ENCODE measurements at regions not wholly inside any gene's neighbourhood (a gene's known extent, or its start where the extent isn't known, plus 50 kb on each side); places are given as distances from the start of the nearest gene placed in this dataset.

GRCh38 chr18:28875059-28875458, 698.1 kb upstream of the CDH2 start:
- no peak overlapping the region for H2AFZ ChIP-seq (ENCODE audit: insufficient read depth, low read depth, low read length, poor library complexity, severe bottlenecking)
- Mint-ChIP-seq H3K4me3 (no peak overlapping the region), H3K27me3 (no peaks in the 10 kb centered on the region), H3K4me1 (no peaks in the 10 kb centered on the region), H3K27ac (no peak overlapping the region), H3K9me3 (ENCODE audit: insufficient read depth) (peaks cover 2% of the 10 kb centered on the region)
- H3K4me3 ChIP-seq (ENCODE audit: control extremely low read depth in 1 of 5, extremely low read depth in 1 of 5, insufficient read depth in 1 of 5, low read depth in 2 of 5, low read length in 4 of 5) = no peak overlapping the region
- no peaks in the 10 kb centered on the region for H3K27me3 ChIP-seq (replicated peaks in 1 of 4; ENCODE audit: control extremely low read depth in 1 of 4, control insufficient read depth in 3 of 4, insufficient read depth in 4 of 4, low read length in 3 of 4)
- H3K79me2 ChIP-seq (ENCODE audit: control insufficient read depth, insufficient read depth, low read length) = no peaks in the 10 kb centered on the region
- ChIA-PET POLR2A (no interaction called here), CTCF (no interaction called here)
- no peak for DNase-seq
- H3K4me2 ChIP-seq (replicated peaks; ENCODE audit: low read depth, low read length, poor library complexity, severe bottlenecking) = no peak overlapping the region
- ATAC-seq (ENCODE audit: low read depth) = no peak
- TF ChIP-seq CTCF (IDR thresholded peaks at IDR 0.05) (no peak), EZH2 (IDR thresholded peaks at IDR 0.05; ENCODE audit: borderline replicate concordance, insufficient read depth, low read depth, low read length, poor library complexity, severe bottlenecking) (no peak)
- intact Hi-C loops (cut with micrococcal nuclease) = no loop called here
- no CpG with 5 or more reads among the region's 1 CpG for WGBS (ENCODE audit: insufficient coverage)
- H3K9ac ChIP-seq (ENCODE audit: low read length) = no peak overlapping the region
- H3K9me3 ChIP-seq (ENCODE audit: control extremely low read depth in 1 of 3, control insufficient read depth in 2 of 3, insufficient read depth in 1 of 3, low read length in 2 of 3) = no peaks in the 10 kb centered on the region
- no peaks in the 10 kb centered on the region for H3K36me3 ChIP-seq (replicated peaks in 1 of 2; ENCODE audit: control extremely low read depth in 1 of 2, control insufficient read depth in 1 of 2, extremely low read depth in 1 of 2, insufficient read depth in 2 of 2, low read length in 1 of 2)
- no peak overlapping the region for H3K27ac ChIP-seq (ENCODE audit: low read length in 2 of 2)
- H4K20me1 ChIP-seq (ENCODE audit: control insufficient read depth, insufficient read depth, low read length, poor library complexity, severe bottlenecking) = no peaks in the 10 kb centered on the region
- no peaks in the 10 kb centered on the region for H3K4me1 ChIP-seq (ENCODE audit: control insufficient read depth in 2 of 2, insufficient read depth in 2 of 2, low read length in 2 of 2)

- DNase-seq = no peak
- Mint-ChIP-seq H3K4me1 (no peaks in the 10 kb centered on the region), H3K27ac (no peak overlapping the region), H3K27me3 (no peaks in the 10 kb centered on the region), H3K9me3 (ENCODE audit: insufficient read depth) (no peaks in the 10 kb centered on the region), H3K4me3 (no peak overlapping the region)
- H3K27me3 ChIP-seq (replicated peaks in 1 of 4; ENCODE audit: control extremely low read depth in 1 of 4, control insufficient read depth in 3 of 4, insufficient read depth in 4 of 4, low read length in 3 of 4) = no peaks in the 10 kb centered on the region
- no peak overlapping the region for H3K4me2 ChIP-seq (replicated peaks; ENCODE audit: low read depth, low read length, poor library complexity, severe bottlenecking)
- no peak overlapping the region for H3K27ac ChIP-seq (ENCODE audit: low read length in 2 of 2)
- POLR2A ChIA-PET = no interaction called here
- H3K79me2 ChIP-seq (ENCODE audit: control insufficient read depth, insufficient read depth, low read length) = no peaks in the 10 kb centered on the region
- no peak overlapping the region for H2AFZ ChIP-seq (ENCODE audit: insufficient read depth, low read depth, low read length, poor library complexity, severe bottlenecking)
- CTCF ChIA-PET = no interaction called here
- no peaks in the 10 kb centered on the region for H4K20me1 ChIP-seq (ENCODE audit: control insufficient read depth, insufficient read depth, low read length, poor library complexity, severe bottlenecking)
- ATAC-seq (ENCODE audit: low read depth) = no peak
- intact Hi-C loops (cut with micrococcal nuclease) = loop anchor here (10.0 kb wide), 1 partner anchor 59 kb away; no protein-coding TSS in a partner anchor
- H3K9me3 ChIP-seq (ENCODE audit: control extremely low read depth in 1 of 3, control insufficient read depth in 2 of 3, insufficient read depth in 1 of 3, low read length in 2 of 3) = no peaks in the 10 kb centered on the region
- H3K4me1 ChIP-seq (ENCODE audit: control insufficient read depth in 2 of 2, insufficient read depth in 2 of 2, low read length in 2 of 2) = no peaks in the 10 kb centered on the region
- no peaks in the 10 kb centered on the region for H3K36me3 ChIP-seq (replicated peaks in 1 of 2; ENCODE audit: control extremely low read depth in 1 of 2, control insufficient read depth in 1 of 2, extremely low read depth in 1 of 2, insufficient read depth in 2 of 2, low read length in 1 of 2)
- no peak for TF ChIP-seq EZH2 (IDR thresholded peaks at IDR 0.05; ENCODE audit: borderline replicate concordance, insufficient read depth, low read depth, low read length, poor library complexity, severe bottlenecking)
- TF ChIP-seq CTCF (IDR thresholded peaks at IDR 0.05) = no peak
- no peak overlapping the region for H3K9ac ChIP-seq (ENCODE audit: low read length)
- no peak overlapping the region for H3K4me3 ChIP-seq (ENCODE audit: control extremely low read depth in 1 of 5, extremely low read depth in 1 of 5, insufficient read depth in 1 of 5, low read depth in 2 of 5, low read length in 4 of 5)
- 83% methylated on average over 2 of the region's 2 CpGs for WGBS (ENCODE audit: insufficient coverage)
Observed at GRCh38 chr18:28863396-28863795, 686.5 kb upstream of the CDH2 start.

Measured in B cell (primary cell).